ENCODE measurements at regions not wholly inside any gene's neighbourhood (a gene's known extent, or its start where the extent isn't known, plus 50 kb on each side); places are given as distances from the start of the nearest gene placed in this dataset.

DNA sequence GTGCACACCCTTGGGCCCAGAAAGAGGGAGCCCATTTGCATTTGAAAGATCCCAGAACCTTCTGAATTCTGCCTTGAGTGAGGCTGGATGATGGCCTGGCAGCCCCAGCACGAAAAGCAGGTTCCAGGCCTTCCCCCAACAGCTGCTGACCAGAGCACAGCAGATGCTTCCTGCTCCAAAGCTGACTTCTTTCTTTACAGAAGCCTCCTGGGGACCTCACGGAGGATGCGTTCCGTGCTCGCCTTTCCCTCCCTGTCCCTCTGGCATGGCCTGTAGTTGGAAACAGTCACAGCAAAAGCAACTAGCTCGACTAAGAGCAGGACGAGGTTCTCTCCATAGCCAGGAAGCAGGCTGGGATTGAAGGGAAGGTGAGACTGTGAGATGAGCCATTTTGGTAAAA is 107.7 kb upstream of the B3GAT1 start:
- TF ChIP-seq ATF1 (CRISPR knock-in tag; IDR thresholded peaks at IDR 0.05) (no peak), EMX1 (CRISPR knock-in tag; IDR thresholded peaks at IDR 0.05) (no peak), ZNF671 (CRISPR knock-in tag; IDR thresholded peaks at IDR 0.05) (no peak), JUN (CRISPR knock-in tag; IDR thresholded peaks at IDR 0.05) (no peak), NR2C2 (CRISPR knock-in tag; IDR thresholded peaks at IDR 0.05) (no peak), HMGA2 (CRISPR knock-in tag; IDR thresholded peaks at IDR 0.05) (no peak), FOXJ3 (CRISPR knock-in tag; IDR thresholded peaks at IDR 0.05; ENCODE audit: borderline replicate concordance) (no peak), NR1H2 (CRISPR knock-in tag; IDR thresholded peaks at IDR 0.05) (no peak)
- H3K36me3 Mint-ChIP-seq, result no peaks in the 10 kb centered on the region
- H3K4me3 Mint-ChIP-seq, result no peak overlapping the region
- no peak overlapping the region for H3K27ac Mint-ChIP-seq
- H3K9me3 Mint-ChIP-seq, result no peaks in the 10 kb centered on the region
- DNase-seq (ENCODE audit: low spot score) (peak; percentile 4), ATAC-seq (no peak; the same call in 1 of the 2 replicates)
- ChIA-PET CTCF (no interaction called here), POLR2A (no interaction called here)
- H3K27me3 Mint-ChIP-seq (ENCODE audit: low read depth), result no peaks in the 10 kb centered on the region
- H3K4me1 Mint-ChIP-seq, result peaks cover 16% of the 10 kb centered on the region

DNA sequence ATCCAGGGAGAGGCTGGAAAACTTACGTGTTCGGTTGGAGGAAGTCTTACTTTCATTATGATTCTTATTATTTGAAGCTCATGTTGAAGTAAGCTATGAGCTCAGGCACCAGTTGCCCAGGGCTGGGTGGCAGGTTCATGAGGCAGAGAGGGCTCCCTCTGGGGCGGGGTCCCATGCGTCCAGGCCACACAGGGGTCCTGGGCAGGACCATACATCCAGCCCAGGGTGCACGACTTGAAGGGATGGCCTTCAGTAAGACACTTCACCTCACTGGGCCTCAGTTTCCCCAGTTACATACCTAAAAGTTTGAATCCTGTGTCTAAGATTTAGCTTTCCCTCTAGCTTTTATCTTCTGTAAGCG is 107.3 kb upstream of the B3GAT1 start:
- H3K4me3 Mint-ChIP-seq, result no peak overlapping the region
- H3K27ac Mint-ChIP-seq, result no peak overlapping the region
- H3K27me3 Mint-ChIP-seq (ENCODE audit: low read depth), result no peaks in the 10 kb centered on the region
- no peak for TF ChIP-seq GRHL2 (CRISPR knock-in tag; IDR thresholded peaks at IDR 0.05; ENCODE audit: insufficient replicate concordance, severe bottlenecking)
- TF ChIP-seq ZNF416 (CRISPR knock-in tag; IDR thresholded peaks at IDR 0.05), result no peak
- TF ChIP-seq ELF4 (CRISPR knock-in tag; IDR thresholded peaks at IDR 0.05; ENCODE audit: low read depth), result no peak
- no peak for TF ChIP-seq RELA (CRISPR knock-in tag; IDR thresholded peaks at IDR 0.05; ENCODE audit: borderline replicate concordance)
- TF ChIP-seq ZNF138 (CRISPR knock-in tag; conservative IDR thresholded peaks at IDR 0.05), result no peak
- TF ChIP-seq ATF3 (CRISPR knock-in tag; conservative IDR thresholded peaks at IDR 0.05), result no peak
- no peak for TF ChIP-seq SMAD4 (CRISPR knock-in tag; IDR thresholded peaks at IDR 0.05)
- TF ChIP-seq KAT7 (CRISPR knock-in tag; IDR thresholded peaks at IDR 0.05; ENCODE audit: borderline replicate concordance), result no peak
- TF ChIP-seq NFE2L1 (CRISPR knock-in tag; IDR thresholded peaks at IDR 0.05), result no peak
- TF ChIP-seq, protein P1, sequence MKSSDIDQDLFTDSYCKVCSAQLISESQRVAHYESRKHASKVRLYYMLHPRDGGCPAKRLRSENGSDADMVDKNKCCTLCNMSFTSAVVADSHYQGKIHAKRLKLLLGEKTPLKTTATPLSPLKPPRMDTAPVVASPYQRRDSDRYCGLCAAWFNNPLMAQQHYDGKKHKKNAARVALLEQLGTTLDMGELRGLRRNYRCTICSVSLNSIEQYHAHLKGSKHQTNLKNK (CRISPR knock-in tag; IDR thresholded peaks at IDR 0.05), result no peak
- H3K9me3 Mint-ChIP-seq, result no peaks in the 10 kb centered on the region
- ATAC-seq (no peak), DNase-seq (ENCODE audit: low spot score) (no peak)
- ChIA-PET CTCF (no interaction called here), POLR2A (no interaction called here)
- H3K36me3 Mint-ChIP-seq, result no peaks in the 10 kb centered on the region
- H3K4me1 Mint-ChIP-seq, result peaks cover 16% of the 10 kb centered on the region

DNA sequence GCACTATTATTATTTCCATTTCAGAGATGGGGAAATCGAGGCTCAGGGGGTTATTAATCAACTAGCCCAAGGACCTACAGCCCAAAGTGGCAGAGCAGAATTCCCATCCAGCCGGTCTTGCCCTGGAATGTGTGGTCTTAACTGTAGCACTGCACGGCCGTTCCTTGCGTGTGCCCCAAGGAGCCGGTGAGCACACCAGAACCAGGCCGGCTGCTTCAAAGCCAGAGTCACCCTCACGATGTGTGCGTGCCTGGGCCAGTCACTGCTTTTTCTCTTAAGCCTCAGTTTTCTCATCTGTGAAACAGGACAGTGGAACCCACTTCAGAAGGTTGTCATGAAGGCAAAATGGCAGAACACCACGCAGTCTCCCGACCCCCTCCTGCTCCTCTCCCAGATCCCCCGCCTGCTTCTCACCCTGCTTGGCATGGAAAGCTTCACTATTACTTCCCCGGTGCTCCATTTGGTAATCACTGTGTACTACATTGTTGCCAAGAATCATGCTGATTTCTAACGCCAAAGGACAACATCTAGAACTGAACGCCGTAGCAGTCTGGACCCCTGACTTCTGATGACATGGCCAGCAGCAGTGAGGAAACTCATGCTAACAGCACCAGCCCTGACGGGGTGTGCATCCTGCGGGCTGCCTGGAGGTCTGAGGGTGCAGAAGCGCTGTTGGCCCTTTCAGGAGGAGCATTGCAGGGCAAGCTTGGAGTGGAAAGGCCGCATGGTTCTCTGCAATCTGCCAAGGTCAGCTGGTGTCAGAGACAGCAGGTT is 106.8 kb upstream of the B3GAT1 start:
- H3K36me3 Mint-ChIP-seq, result no peaks in the 10 kb centered on the region
- POLR2A ChIA-PET, result no interaction called here
- H3K4me1 Mint-ChIP-seq, result peaks cover 16% of the 10 kb centered on the region
- CTCF ChIA-PET, result no interaction called here
- H3K27ac Mint-ChIP-seq, result no peak overlapping the region
- no peaks in the 10 kb centered on the region for H3K9me3 Mint-ChIP-seq
- DNase-seq (ENCODE audit: low spot score) (peak; percentile 7), ATAC-seq (no peak)
- no peak overlapping the region for H3K4me3 Mint-ChIP-seq
- no peaks in the 10 kb centered on the region for H3K27me3 Mint-ChIP-seq (ENCODE audit: low read depth)
- TF ChIP-seq MLX (CRISPR knock-in tag; IDR thresholded peaks at IDR 0.05), result no peak
- no peak for TF ChIP-seq EMX1 (CRISPR knock-in tag; IDR thresholded peaks at IDR 0.05)
- no peak for TF ChIP-seq TP53 (CRISPR knock-in tag; IDR thresholded peaks at IDR 0.05)
- TF ChIP-seq USF1 (CRISPR knock-in tag; IDR thresholded peaks at IDR 0.05), result no peak
- no peak for TF ChIP-seq OVOL2 (CRISPR knock-in tag; IDR thresholded peaks at IDR 0.05; ENCODE audit: borderline replicate concordance)
- no peak for TF ChIP-seq FOXJ3 (CRISPR knock-in tag; IDR thresholded peaks at IDR 0.05; ENCODE audit: borderline replicate concordance)
- TF ChIP-seq CREB1 (CRISPR knock-in tag; IDR thresholded peaks at IDR 0.05), result no peak
- TF ChIP-seq TCF7 (CRISPR knock-in tag; IDR thresholded peaks at IDR 0.05; ENCODE audit: low read depth), result no peak
- TF ChIP-seq HMGA2 (CRISPR knock-in tag; IDR thresholded peaks at IDR 0.05), result no peak
- no peak for TF ChIP-seq ARID4B (CRISPR knock-in tag; IDR thresholded peaks at IDR 0.05; ENCODE audit: borderline replicate concordance)
- no peak for TF ChIP-seq GTF2I (CRISPR knock-in tag; conservative IDR thresholded peaks at IDR 0.05)
- TF ChIP-seq MYBL2 (CRISPR knock-in tag; IDR thresholded peaks at IDR 0.05), result no peak
- TF ChIP-seq NFYB (CRISPR knock-in tag; conservative IDR thresholded peaks at IDR 0.05; ENCODE audit: low read depth), result no peak

All from WTC11 (cell line).